Endothelial cell of umbilical vein (primary cell): ENCODE measurements at regions not wholly inside any gene's neighbourhood (a gene's known extent, or its start where the extent isn't known, plus 50 kb on each side); places are given as distances from the start of the nearest gene placed in this dataset.

Source experiments
- BruUV-seq: library from RNA; stranded (reverse); fragments of 400-500 nt; replicated peaks from 2 replicates; lab custom pipeline; 2021; lab: Mats Ljungman, UMichigan
- CTCF ChIA-PET: fragments of 300-600, 350-600 bp; sonication (Branson Sonifier 250); formaldehyde crosslinking; loops from one replicate; lab custom pipeline; 2021; ENCODE audit warnings: antibody characterized with exemption, inconsistent platforms; lab: Charles Lee
- POLR2A ChIA-PET: fragments of 300-600, 350-600 bp; sonication (Branson Sonifier 250); formaldehyde crosslinking; loops from one replicate; lab custom pipeline; 2021; ENCODE audit warnings: antibody characterized with exemption, inconsistent platforms; lab: Charles Lee
- DNase-seq: peaks from one replicate; pipeline ENCODE4 v3.0.0-alpha.2; 2011; ENCODE audit warnings: low read depth, low spot score
- FAIRE-seq: peaks from 2 replicates; lab custom pipeline; 2011; peaks lifted over from hg19 to GRCh38; lab: Jason Lieb, UNC
- H2AFZ ChIP-seq: 2 replicates; pipeline ENCODE4 v1.6.0; 2012; ENCODE audit warnings: low read depth, low read length, control low read depth, inconsistent platforms
- H3K27ac ChIP-seq: 2 replicates; pipeline ENCODE4 v1.5.1; 2011; ENCODE audit warnings: low read depth, mild to moderate bottlenecking, control low read depth, low read length, moderate library complexity; ENCODE audit not compliant: insufficient read depth
- H3K27me3 ChIP-seq, 2 experiments: 2 replicates each; pipeline versions ENCODE4 v1.6.0 to v1.6.1; 2011; ENCODE audit warnings: low read length in 2 of 2, mixed read lengths in 1 of 2; ENCODE audit not compliant: control insufficient read depth in 2 of 2, insufficient read depth in 2 of 2
- H3K36me3 ChIP-seq, 2 experiments: 2 replicates in 1 of 2; 3 replicates in 1 of 2; pipeline ENCODE4 v1.5.1; 2011; ENCODE audit warnings: low read length in 2 of 2, mild to moderate bottlenecking in 1 of 2, moderate library complexity in 1 of 2; ENCODE audit not compliant: control insufficient read depth in 2 of 2, insufficient read depth in 2 of 2; ENCODE audit errors: extremely low read depth in 1 of 2
- H3K4me1 ChIP-seq: 3 replicates; pipeline ENCODE4 v1.5.1; 2011; ENCODE audit warnings: mild to moderate bottlenecking, low read length; ENCODE audit not compliant: control insufficient read depth, insufficient read depth; ENCODE audit errors: extremely low read depth
- H3K4me2 ChIP-seq: 2 replicates; pipeline ENCODE4 v1.6.1; 2011; ENCODE audit warnings: low read length, control low read depth, mixed read lengths; ENCODE audit not compliant: insufficient read depth
- H3K4me3 ChIP-seq, 3 experiments: fragments of 200-600 bp in 1 of 3; sonication (generic), shearing (Covaris generic) in 1 of 3; replicated peaks in 1 of 3; 2 replicates each; pipeline ENCODE4 v1.5.1; 2011 to 2016; ENCODE audit warnings: control low read depth in 3 of 3, low read length in 3 of 3, mild to moderate bottlenecking in 2 of 3, inconsistent platforms in 1 of 3, low read depth in 1 of 3, moderate library complexity in 1 of 3; ENCODE audit not compliant: insufficient read depth in 1 of 3
- H3K79me2 ChIP-seq: 2 replicates; pipeline ENCODE4 v1.6.0; 2012; ENCODE audit warnings: low read length, inconsistent platforms; ENCODE audit not compliant: control insufficient read depth, insufficient read depth
- H3K9ac ChIP-seq: replicated peaks from 2 replicates; pipeline ENCODE3; 2011; ENCODE audit warnings: low read length, control low read depth; ENCODE audit not compliant: insufficient read depth; ENCODE audit errors: extremely low read depth
- H3K9me1 ChIP-seq: replicated peaks from 3 replicates; pipeline ENCODE4 v1.6.0; 2011; ENCODE audit warnings: mild to moderate bottlenecking, low read length; ENCODE audit not compliant: control insufficient read depth, insufficient read depth; ENCODE audit errors: extremely low read depth
- H3K9me3 ChIP-seq: replicated peaks from 2 replicates; pipeline ENCODE4 v1.5.1; 2012; ENCODE audit warnings: low read length, inconsistent platforms; ENCODE audit not compliant: control insufficient read depth, insufficient read depth
- H4K20me1 ChIP-seq: replicated peaks from 2 replicates; pipeline ENCODE3; 2011; ENCODE audit warnings: mild to moderate bottlenecking, low read length; ENCODE audit not compliant: control insufficient read depth, insufficient read depth; ENCODE audit errors: extremely low read depth
- CTCF ChIP-seq, 2 donors: IDR thresholded peaks; 1 replicate in 1 of 2; 2 replicates in 1 of 2; pipeline ENCODE4 v1.5.1; 2011; ENCODE audit warnings: low read length in 2 of 2, mild to moderate bottlenecking in 2 of 2, moderate library complexity in 2 of 2, control low read depth in 1 of 2, inconsistent platforms in 1 of 2, low read depth in 1 of 2; ENCODE audit not compliant: insufficient read depth in 1 of 2; ENCODE audit errors: extremely low read depth in 1 of 2
- EZH2 ChIP-seq: IDR thresholded peaks from 2 replicates; pipeline ENCODE4 v1.6.1; 2012; ENCODE audit warnings: borderline replicate concordance, low read depth, mild to moderate bottlenecking, moderate library complexity, low read length, inconsistent platforms; ENCODE audit not compliant: severe bottlenecking
- FOS ChIP-seq: IDR thresholded peaks from 2 replicates; pipeline ENCODE4 v1.6.1; 2011; ENCODE audit warnings: mild to moderate bottlenecking, low read length, moderate library complexity, borderline replicate concordance; ENCODE audit not compliant: insufficient read depth
- GATA2 ChIP-seq: IDR thresholded peaks from 2 replicates; pipeline ENCODE4 v1.7.0; 2011; ENCODE audit warnings: low read depth, mild to moderate bottlenecking, moderate library complexity, mixed read lengths, low read length; ENCODE audit not compliant: insufficient read length, insufficient read depth
- JUN ChIP-seq: IDR thresholded peaks from 2 replicates; pipeline ENCODE4 v1.6.1; 2011; ENCODE audit warnings: borderline replicate concordance, low read depth; ENCODE audit not compliant: insufficient read length, insufficient read depth
- MYC ChIP-seq: IDR thresholded peaks from one replicate; pipeline ENCODE4 v1.6.1; 2011; ENCODE audit warnings: mild to moderate bottlenecking, low read depth, low read length
- POLR2A ChIP-seq: IDR thresholded peaks from 2 replicates; pipeline ENCODE4 v1.6.1; 2012; ENCODE audit warnings: low read depth, mild to moderate bottlenecking, control low read depth, low read length
- POLR2AphosphoS5 ChIP-seq: IDR thresholded peaks from 2 replicates; pipeline ENCODE4 v1.6.1; 2012; ENCODE audit warnings: low read depth, mild to moderate bottlenecking, control low read depth, low read length, moderate library complexity; ENCODE audit not compliant: insufficient read depth
- dilution Hi-C: fragments of 300-500 bp; cut with MboI; formaldehyde crosslinking; loops from one replicate; pipeline ENCODE4 v1.15.0; 2019; ENCODE audit warnings: low sequenced_read_pairs; ENCODE audit not compliant: extremely low pct_ligation_motif_present
- intact Hi-C: fragments of 100-400 bp; cut with micrococcal nuclease; formaldehyde crosslinking; loops from one replicate; pipeline ENCODE4 v1.10.0; 2022
- TF ChIP-seq, protein P1 (sequence below): IDR thresholded peaks from 2 replicates; pipeline ENCODE4 v1.6.1; 2011; ENCODE audit not compliant: insufficient read depth, insufficient read length

GRCh38 chr1:109846846-109847245 lies 63.8 kb upstream of the CSF1 start:
- intact Hi-C loops = no loop called here

More at GRCh38 chr1:109846846-109847245, 63.8 kb upstream of the CSF1 start:
- no peaks in the 10 kb centered on the region for H3K36me3 ChIP-seq
- no peaks in the 10 kb centered on the region for H3K9me3 ChIP-seq
- CTCF ChIA-PET = interaction anchor here (1.1 to 1.7 kb wide), 2 partner anchors 13 to 137 kb away, joined by 5 to 6 read pairs; partner anchors contain the start of gene AHCYL1
- H3K4me1 ChIP-seq = peaks cover 4% of the 10 kb centered on the region
- no peak overlapping the region for H3K27ac ChIP-seq
- H3K4me2 ChIP-seq = no peak overlapping the region
- H3K79me2 ChIP-seq = no peaks in the 10 kb centered on the region
- H3K4me3 ChIP-seq = no peak overlapping the region
- POLR2A ChIA-PET = no interaction called here
- dilution Hi-C loops = no loop called here
- FAIRE-seq (no peak), DNase-seq (no peak)
- no peak overlapping the region for H2AFZ ChIP-seq
- H3K9me1 ChIP-seq = no peaks in the 10 kb centered on the region
- no peaks in the 10 kb centered on the region for H4K20me1 ChIP-seq
- no TSS peak for BruUV-seq
- no peak for TF ChIP-seq CTCF (IDR thresholded peaks at IDR 0.05; ENCODE audit: extremely low read depth in 1 of 2, insufficient read depth in 1 of 2, low read depth in 1 of 2, low read length in 2 of 2)
- TF ChIP-seq POLR2A = no peak
- no peak for TF ChIP-seq MYC
- TF ChIP-seq POLR2AphosphoS5 = no peak
- TF ChIP-seq FOS = no peak
- no peak for TF ChIP-seq GATA2
- TF ChIP-seq EZH2 = no peak
- TF ChIP-seq JUN = no peak
- TF ChIP-seq, protein P1, sequence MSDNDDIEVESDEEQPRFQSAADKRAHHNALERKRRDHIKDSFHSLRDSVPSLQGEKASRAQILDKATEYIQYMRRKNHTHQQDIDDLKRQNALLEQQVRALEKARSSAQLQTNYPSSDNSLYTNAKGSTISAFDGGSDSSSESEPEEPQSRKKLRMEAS = no peak
- H3K27me3 ChIP-seq = peaks cover 9 to 11% of the 10 kb centered on the region in 2 experiments
- no peak overlapping the region for H3K9ac ChIP-seq
